ENCODE measurements at regions not wholly inside any gene's neighbourhood (a gene's known extent, or its start where the extent isn't known, plus 50 kb on each side); places are given as distances from the start of the nearest gene placed in this dataset.
"Not testable (repeated sequence)": the region's sequence is repeated elsewhere in the genome, so short reads cannot be mapped to it uniquely, and the experiment has no call there.

DNA sequence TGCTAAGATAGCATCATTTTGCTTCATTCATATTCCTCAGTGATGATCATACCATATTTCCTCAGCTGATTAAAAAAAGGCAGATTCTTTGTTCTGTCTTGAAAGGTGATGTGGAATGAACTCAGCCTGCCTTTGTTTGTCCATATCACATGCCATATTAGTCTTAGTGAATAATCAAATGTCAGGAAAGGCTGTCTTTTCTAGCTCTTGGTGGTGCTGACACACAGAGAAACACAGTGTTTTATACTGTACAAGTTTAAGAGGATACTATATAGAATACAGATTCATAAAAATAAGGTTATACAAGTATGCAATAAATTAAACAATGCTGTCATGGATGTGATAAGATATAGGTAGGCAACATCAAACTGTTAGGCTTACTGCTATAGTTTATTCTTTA is 97.1 kb upstream of the FAM98A start:
- POLR2A ChIA-PET, result no interaction called here
- Mint-ChIP-seq H3K27me3 (peaks cover 2% of the 10 kb centered on the region), H3K4me1 (no peaks in the 10 kb centered on the region), H3K27ac (no peak overlapping the region), H3K36me3 (no peaks in the 10 kb centered on the region), H3K9me3 (peaks cover 7% of the 10 kb centered on the region), H3K4me3 (no peak overlapping the region)
- DNase-seq (no peak), ATAC-seq (ENCODE audit: low read depth) (no peak)

- Mint-ChIP-seq H3K4me3 (no peak overlapping the region), H3K36me3 (no peaks in the 10 kb centered on the region), H3K27ac (no peak overlapping the region), H3K27me3 (peaks cover 2% of the 10 kb centered on the region), H3K4me1 (no peaks in the 10 kb centered on the region), H3K9me3 (peaks cover 7% of the 10 kb centered on the region)
- POLR2A ChIA-PET, result no interaction called here
- ATAC-seq (ENCODE audit: low read depth) (no peak), DNase-seq (no peak)
Observed at GRCh38 chr2:33694904-33695303, 95.8 kb upstream of the FAM98A start.

DNA sequence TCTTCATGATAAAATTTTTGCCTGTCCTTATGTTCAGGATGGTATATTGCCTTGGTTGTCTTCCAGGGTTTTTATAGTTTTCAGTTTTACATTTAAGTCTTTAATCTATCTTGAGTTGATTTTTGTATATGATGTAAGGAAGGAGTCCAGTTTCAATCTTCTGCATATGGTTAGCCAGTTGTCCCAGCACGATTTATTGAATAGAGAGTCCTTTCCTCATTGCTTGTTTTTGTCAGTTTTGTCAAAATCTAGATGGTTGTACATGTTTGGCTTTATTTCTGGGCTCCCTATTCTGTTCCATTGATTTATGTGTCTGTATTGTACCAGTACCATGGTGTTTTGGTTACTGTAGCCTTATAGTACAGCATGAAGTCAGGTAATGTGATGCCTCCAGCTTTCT is 91.6 kb upstream of the FAM98A start:
- H3K4me3 Mint-ChIP-seq; DNase-seq; H3K4me1 Mint-ChIP-seq; H3K27ac Mint-ChIP-seq; ATAC-seq (ENCODE audit: low read depth); H3K27me3 Mint-ChIP-seq; H3K36me3 Mint-ChIP-seq; POLR2A ChIA-PET: not testable (repeated sequence)
- peaks cover 17% of the 10 kb centered on the region for H3K9me3 Mint-ChIP-seq

DNA sequence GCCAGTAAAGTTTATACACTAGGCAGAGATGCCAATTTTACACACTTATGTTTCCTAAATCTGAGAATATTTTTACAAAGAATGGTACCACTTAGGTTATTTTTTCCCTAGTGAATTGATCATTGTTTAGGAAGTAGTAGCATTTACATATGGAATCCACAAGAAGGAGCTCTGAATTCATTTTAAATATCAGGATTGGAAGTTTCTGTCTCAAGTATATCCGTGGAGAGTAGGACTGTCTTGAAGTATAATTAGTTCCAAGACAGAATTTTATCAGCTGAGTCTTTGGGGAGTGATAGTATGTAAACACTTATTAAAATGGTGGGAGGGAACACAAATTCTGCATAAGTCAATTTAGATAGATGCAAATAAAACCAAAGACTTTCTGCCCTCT is 82.3 kb upstream of the FAM98A start:
- Mint-ChIP-seq H3K27me3 (peaks cover 5% of the 10 kb centered on the region), H3K27ac (no peak overlapping the region)
- ATAC-seq (ENCODE audit: low read depth), result no peak

DNA sequence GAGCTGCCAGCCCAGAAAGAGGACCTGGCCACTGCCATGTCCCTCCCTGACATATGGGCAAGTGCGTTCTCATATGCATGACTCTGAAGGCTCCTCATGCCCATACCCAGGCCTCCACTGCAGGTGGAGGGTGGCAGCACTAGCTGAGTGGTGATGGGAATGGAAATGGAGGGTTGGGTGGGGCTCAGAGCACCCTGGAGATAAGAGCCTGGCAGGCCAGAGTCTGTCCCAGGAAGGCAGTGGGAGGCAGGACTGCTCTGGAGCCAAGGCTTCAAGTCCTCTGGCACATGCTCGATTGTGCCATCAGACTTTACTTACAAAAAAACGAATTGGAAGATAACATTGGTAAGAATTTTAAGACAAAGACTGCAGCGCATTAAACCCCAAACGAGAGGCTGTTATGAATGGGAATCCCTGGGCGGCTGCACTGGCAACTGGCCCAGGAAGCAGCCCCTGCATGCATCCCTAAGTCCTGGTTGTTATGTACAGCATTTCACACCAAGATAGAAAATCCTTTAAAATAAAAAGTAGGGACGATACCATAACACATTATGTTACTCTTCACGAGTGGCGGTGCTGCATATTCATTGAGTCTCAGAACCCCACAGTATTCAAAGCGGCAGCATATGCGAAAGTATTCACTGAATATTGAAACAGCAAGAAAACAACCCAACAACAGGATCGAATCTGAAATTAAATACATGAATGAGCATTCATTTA is 81.7 kb upstream of the FAM98A start:
- H3K27me3 Mint-ChIP-seq, result peaks cover 5% of the 10 kb centered on the region
- POLR2A ChIA-PET, result no interaction called here
- no peaks in the 10 kb centered on the region for H3K36me3 Mint-ChIP-seq
- no peak overlapping the region for H3K27ac Mint-ChIP-seq
- no peaks in the 10 kb centered on the region for H3K9me3 Mint-ChIP-seq
- H3K4me1 Mint-ChIP-seq, result no peaks in the 10 kb centered on the region
- DNase-seq (no peak), ATAC-seq (ENCODE audit: low read depth) (no peak)
- no peak overlapping the region for H3K4me3 Mint-ChIP-seq

More for the DNA sequence above, 82.3 kb upstream of the FAM98A start:
- DNase-seq, result no peak
- H3K36me3 Mint-ChIP-seq, result no peaks in the 10 kb centered on the region
- H3K4me3 Mint-ChIP-seq, result no peak overlapping the region
- POLR2A ChIA-PET, result no interaction called here
- peaks cover 1% of the 10 kb centered on the region for H3K9me3 Mint-ChIP-seq
- H3K4me1 Mint-ChIP-seq, result no peaks in the 10 kb centered on the region

- H3K27me3 Mint-ChIP-seq, result peaks cover 5% of the 10 kb centered on the region
- H3K27ac Mint-ChIP-seq, result no peak overlapping the region
- no peak overlapping the region for H3K4me3 Mint-ChIP-seq
- H3K36me3 Mint-ChIP-seq, result no peaks in the 10 kb centered on the region
- H3K4me1 Mint-ChIP-seq, result no peaks in the 10 kb centered on the region
- H3K9me3 Mint-ChIP-seq, result no peaks in the 10 kb centered on the region
- DNase-seq (no peak), ATAC-seq (ENCODE audit: low read depth) (no peak)
- POLR2A ChIA-PET, result no interaction called here
Observed at GRCh38 chr2:33678436-33678835, 79.3 kb upstream of the FAM98A start.

DNA sequence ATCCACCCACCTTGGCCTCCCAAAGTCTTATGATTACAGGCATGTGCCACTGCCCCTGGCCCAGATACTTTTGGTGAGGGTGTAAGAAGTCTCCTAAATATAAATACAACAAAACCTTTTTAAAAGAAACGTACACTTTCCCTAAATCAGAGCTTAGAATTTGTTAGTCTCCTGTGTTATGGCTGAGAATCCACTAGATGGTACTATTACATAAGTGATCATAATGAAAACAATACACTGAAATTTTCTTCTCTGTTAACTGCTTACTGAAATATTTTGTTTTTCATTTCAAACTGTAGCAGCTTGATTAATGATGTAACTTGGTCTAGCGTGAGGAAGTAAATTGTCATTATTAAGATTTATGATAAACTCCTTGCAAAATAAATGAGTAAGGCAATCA is 74.8 kb upstream of the FAM98A start:
- Mint-ChIP-seq H3K4me1 (no peaks in the 10 kb centered on the region), H3K27me3 (no peaks in the 10 kb centered on the region), H3K27ac (no peak overlapping the region), H3K4me3 (no peak overlapping the region), H3K36me3 (no peaks in the 10 kb centered on the region), H3K9me3 (no peaks in the 10 kb centered on the region)
- POLR2A ChIA-PET, result no interaction called here
- ATAC-seq (ENCODE audit: low read depth) (no peak), DNase-seq (no peak)

DNA sequence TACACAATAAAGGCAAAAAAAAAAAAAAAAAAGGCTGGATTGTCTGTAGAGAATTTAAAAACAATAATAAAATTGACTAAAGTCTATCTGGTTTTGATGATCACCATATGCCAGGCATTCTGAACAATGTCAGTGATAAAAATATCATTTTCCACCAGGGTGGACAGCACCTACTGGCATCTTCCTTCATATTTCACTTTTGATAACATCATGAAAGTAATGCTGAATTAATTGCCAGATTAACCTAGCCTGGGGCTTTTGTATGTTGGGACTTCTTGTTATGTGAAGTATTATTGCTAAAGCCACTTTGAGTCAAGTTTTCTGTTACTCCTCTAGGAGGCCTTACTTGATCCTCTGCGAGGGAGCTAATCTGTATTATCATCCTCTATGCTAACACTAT is 73.8 kb upstream of the FAM98A start:
- H3K4me3 Mint-ChIP-seq, result no peak overlapping the region
- ATAC-seq (ENCODE audit: low read depth), result no peak

GRCh38 chr2:33672389-33672788 is 73.3 kb upstream of the FAM98A start:
- no peaks in the 10 kb centered on the region for H3K36me3 Mint-ChIP-seq
- H3K27me3 Mint-ChIP-seq, result no peaks in the 10 kb centered on the region
- peaks cover 2% of the 10 kb centered on the region for H3K9me3 Mint-ChIP-seq
- no peak overlapping the region for H3K27ac Mint-ChIP-seq
- no peak for ATAC-seq (ENCODE audit: low read depth)
- no peak for DNase-seq
- H3K4me1 Mint-ChIP-seq, result no peaks in the 10 kb centered on the region
- H3K4me3 Mint-ChIP-seq, result no peak overlapping the region
- POLR2A ChIA-PET, result no interaction called here

More for the DNA sequence above, 73.8 kb upstream of the FAM98A start:
- Mint-ChIP-seq H3K27ac (no peak overlapping the region), H3K27me3 (no peaks in the 10 kb centered on the region), H3K9me3 (peaks cover 2% of the 10 kb centered on the region), H3K36me3 (no peaks in the 10 kb centered on the region), H3K4me1 (no peaks in the 10 kb centered on the region)
- POLR2A ChIA-PET, result no interaction called here
- DNase-seq, result no peak

- POLR2A ChIA-PET, result no interaction called here
- no peak overlapping the region for H3K27ac Mint-ChIP-seq
- no peaks in the 10 kb centered on the region for H3K4me1 Mint-ChIP-seq
- peaks cover 4% of the 10 kb centered on the region for H3K9me3 Mint-ChIP-seq
- peaks cover 3% of the 10 kb centered on the region for H3K27me3 Mint-ChIP-seq
- H3K4me3 Mint-ChIP-seq, result no peak overlapping the region
- no peaks in the 10 kb centered on the region for H3K36me3 Mint-ChIP-seq
- DNase-seq, result no peak
- no peak for ATAC-seq (ENCODE audit: low read depth)
Observed at GRCh38 chr2:33671198-33671597, 72.1 kb upstream of the FAM98A start.

- POLR2A ChIA-PET, result no interaction called here
- H3K9me3 Mint-ChIP-seq, result peaks cover 7% of the 10 kb centered on the region
Observed at GRCh38 chr2:33670392-33670937, 71.4 kb upstream of the FAM98A start.

GRCh38 chr2:33666879-33667278 is 67.8 kb upstream of the FAM98A start:
- Mint-ChIP-seq H3K4me3 (no peak overlapping the region), H3K4me1 (no peaks in the 10 kb centered on the region), H3K27ac (no peak overlapping the region), H3K36me3 (no peaks in the 10 kb centered on the region), H3K9me3 (peaks cover 17% of the 10 kb centered on the region), H3K27me3 (peaks cover 3% of the 10 kb centered on the region)
- no peak for DNase-seq
- POLR2A ChIA-PET, result no interaction called here
- ATAC-seq (ENCODE audit: low read depth), result no peak

More at GRCh38 chr2:33670392-33670937, 71.4 kb upstream of the FAM98A start:
- no peak for ATAC-seq (ENCODE audit: low read depth)
- Mint-ChIP-seq H3K4me3 (no peak overlapping the region), H3K36me3 (no peaks in the 10 kb centered on the region), H3K27ac (no peak overlapping the region), H3K4me1 (no peaks in the 10 kb centered on the region), H3K27me3 (peaks cover 3% of the 10 kb centered on the region)
- DNase-seq, result no peak

- Mint-ChIP-seq H3K4me3 (no peak overlapping the region), H3K4me1 (no peaks in the 10 kb centered on the region), H3K9me3 (peaks cover 17% of the 10 kb centered on the region), H3K27ac (no peak overlapping the region), H3K27me3 (peaks cover 3% of the 10 kb centered on the region), H3K36me3 (no peaks in the 10 kb centered on the region)
- ATAC-seq (ENCODE audit: low read depth) (no peak), DNase-seq (no peak)
- POLR2A ChIA-PET, result no interaction called here
Observed at GRCh38 chr2:33665039-33665438, 65.9 kb upstream of the FAM98A start.

- Mint-ChIP-seq H3K9me3 (peaks cover 11% of the 10 kb centered on the region), H3K27me3 (peaks cover 3% of the 10 kb centered on the region), H3K27ac (no peak overlapping the region), H3K36me3 (no peaks in the 10 kb centered on the region), H3K4me3 (no peak overlapping the region), H3K4me1 (no peaks in the 10 kb centered on the region)
- DNase-seq (no peak), ATAC-seq (ENCODE audit: low read depth) (no peak)
- POLR2A ChIA-PET, result no interaction called here
Observed at GRCh38 chr2:33660416-33661123, 61.5 kb upstream of the FAM98A start.

All from activated naive CD8-positive, alpha-beta T cell treated with anti-CD3 and anti-CD28 coated beads, Interleukin-2, amount 10 ng/mL, durations not matched to agents 7 days and 5 days (primary cell).